Right lung (tissue), 2 donors: ENCODE measurements at regions not wholly inside any gene's neighbourhood (a gene's known extent, or its start where the extent isn't known, plus 50 kb on each side); places are given as distances from the start of the nearest gene placed in this dataset.
"Not testable (repeated sequence)": the region's sequence is repeated elsewhere in the genome, so short reads cannot be mapped to it uniquely, and the experiment has no call there.

ENCODE experiments used
- DNase-seq, 2 donors: peaks; one replicate each; pipeline ENCODE4 v3.0.0-alpha.2; 2013

DNA sequence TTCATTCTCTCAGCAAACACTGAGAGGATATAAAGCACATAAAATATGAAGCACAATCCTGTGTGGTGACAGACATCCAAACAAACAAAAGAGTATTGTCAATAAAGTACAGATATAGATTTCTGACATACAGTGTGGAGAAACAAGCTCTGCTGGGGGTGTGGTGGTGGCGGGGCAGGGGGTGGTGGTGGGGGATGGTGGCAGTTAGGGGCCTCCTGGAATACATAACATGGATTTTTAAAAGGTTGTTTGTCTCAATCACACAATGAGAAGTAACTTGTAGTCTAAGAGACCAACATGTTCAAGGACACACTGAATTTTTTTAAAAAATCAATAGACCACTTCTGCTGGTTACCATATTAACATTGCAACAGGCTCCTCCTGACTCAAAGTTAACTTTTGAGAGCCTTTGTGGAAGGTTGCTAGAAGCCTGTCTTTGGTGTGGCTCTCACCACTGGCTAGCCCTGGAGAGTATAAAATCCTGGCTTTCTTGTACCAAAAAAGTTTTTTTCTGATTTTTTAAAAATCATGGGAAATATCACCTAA, 1197.4 kb downstream of the SUCLG1 start:
- DNase-seq, result no peak

GRCh38 chr2:83253848-83254247, 1205.2 kb downstream of the SUCLG1 start:
- DNase-seq, result no peak

DNA sequence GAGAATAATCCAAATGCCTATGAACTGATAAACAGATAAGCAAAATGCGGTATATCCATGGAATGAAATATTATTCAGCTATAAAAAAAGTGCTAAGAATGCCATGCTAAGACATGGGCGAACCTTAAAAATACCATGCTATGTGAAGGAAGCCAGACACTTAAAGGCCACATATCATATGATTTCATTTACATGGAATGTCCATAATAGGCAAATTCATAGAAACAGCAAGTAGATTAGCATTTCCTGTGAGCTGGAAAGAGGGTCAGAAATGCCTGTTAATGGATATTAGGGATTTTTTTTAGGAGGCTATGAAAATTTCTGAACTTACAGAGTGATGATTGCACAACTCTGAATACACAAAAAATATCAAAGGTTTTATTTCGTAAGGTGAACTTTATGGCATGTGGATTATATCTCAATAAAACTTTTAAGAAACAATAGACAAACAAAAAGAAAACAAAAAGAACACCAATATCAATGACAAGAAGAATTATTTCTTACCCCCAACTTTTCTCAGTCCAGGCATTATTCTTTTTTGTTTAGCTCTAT, 1207.7 kb downstream of the SUCLG1 start:
- DNase-seq, result no peak

DNA sequence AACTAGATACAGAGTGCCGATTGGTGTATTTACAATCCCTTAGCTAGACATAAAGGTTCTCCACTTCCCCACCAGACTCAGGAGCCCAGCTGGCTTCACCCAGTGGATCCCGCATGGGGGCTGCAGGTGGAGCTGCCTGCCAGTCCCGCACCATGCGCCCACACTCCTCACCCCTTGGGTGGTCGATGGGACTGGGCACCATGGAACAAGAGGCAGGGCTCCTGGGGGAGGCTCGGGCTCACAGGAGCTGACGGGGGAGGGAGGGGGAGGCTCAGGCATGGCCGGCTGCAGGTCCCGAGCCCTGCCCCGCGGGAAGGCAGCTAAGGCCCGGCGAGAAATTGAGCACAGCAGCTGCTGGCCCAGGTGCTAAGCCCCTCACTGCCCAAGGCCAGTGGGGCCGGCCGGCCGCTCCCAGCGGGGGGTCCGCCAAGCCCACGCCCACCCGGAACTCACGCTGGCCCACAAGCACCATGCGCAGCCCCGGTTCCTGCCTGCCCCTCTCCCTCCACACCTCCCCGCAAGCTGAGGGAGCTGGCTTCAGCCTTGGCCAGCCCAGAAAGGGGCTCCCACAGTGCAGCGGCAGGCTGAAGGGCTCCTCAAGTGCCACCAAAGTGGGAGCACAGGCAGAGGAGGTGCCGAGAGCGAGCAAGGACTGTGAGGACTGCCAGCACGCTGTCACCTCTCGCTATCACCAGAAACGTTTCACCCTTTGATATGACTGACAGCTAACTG, 1213.1 kb downstream of the SUCLG1 start:
- DNase-seq, result not testable (repeated sequence)

- no peak for DNase-seq
These were observed 1218.5 kb downstream of the SUCLG1 start for GRCh38 chr2:83240611-83241010.

- no peak for DNase-seq
These were observed 1221.0 kb downstream of the SUCLG1 start for GRCh38 chr2:83238111-83238510.

DNA sequence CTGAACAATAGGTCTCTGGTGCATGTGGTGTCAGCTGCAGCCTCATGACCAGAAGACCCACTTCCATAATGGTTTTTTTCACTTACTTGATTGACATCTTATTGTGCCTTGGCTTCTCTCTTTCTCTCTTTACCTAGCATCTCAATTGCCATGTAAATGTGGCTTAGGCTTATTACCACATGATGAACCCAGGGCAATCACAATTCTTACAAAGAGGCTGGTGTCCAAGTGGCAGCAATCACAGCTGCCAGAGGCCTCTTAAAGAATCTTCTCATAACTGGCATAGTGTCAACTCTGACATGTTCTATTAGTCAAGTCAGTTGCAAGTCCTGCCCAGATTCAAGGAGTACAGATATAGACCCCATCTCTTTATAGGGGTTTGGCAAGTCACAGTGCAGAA, 1224.8 kb downstream of the SUCLG1 start:
- DNase-seq, result no peak

DNA sequence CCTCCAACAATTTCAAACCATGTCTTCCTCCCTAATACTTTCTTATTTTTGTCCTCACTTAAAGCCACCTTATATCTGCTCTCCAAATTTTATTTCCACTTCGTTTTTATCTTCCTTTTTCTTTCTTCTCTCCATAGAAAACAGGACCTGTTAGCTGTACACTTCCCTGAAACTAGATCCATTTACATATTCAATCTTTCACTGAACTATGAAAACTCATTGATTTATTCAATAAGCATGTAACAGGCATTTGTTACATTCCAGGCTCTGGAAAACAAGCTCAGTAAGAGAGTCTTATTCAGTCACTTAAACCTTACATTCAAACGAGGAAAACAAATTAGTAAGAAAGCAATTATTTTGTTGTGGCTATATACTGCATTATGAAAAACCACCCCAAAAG, 1225.3 kb downstream of the SUCLG1 start:
- DNase-seq, result no peak

DNA sequence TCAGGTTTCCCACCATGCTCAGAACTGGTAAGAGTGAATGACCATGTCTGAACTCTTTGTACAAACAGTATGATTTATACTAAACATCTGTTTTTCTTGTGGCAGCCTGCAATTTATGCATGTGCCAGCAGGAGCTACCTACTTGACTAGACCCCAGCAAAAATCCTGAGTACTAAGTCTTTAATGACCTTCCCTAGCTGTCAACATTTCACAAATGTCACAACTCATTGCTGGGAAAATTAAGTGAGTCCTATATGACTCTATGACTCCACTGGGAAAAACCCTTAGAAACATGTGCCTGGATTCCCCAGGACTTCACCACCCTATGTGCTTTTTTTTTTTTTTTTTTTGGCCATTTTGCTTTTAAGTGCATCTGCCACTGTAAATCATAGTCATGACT, 1225.8 kb downstream of the SUCLG1 start:
- DNase-seq, result no peak

- no peak for DNase-seq
These were observed 1229.6 kb downstream of the SUCLG1 start for GRCh38 chr2:83229443-83229842.

- peak in 1 of 2 donors; percentile 2 for DNase-seq
These were observed 1234.4 kb downstream of the SUCLG1 start for GRCh38 chr2:83224591-83225200.

DNA sequence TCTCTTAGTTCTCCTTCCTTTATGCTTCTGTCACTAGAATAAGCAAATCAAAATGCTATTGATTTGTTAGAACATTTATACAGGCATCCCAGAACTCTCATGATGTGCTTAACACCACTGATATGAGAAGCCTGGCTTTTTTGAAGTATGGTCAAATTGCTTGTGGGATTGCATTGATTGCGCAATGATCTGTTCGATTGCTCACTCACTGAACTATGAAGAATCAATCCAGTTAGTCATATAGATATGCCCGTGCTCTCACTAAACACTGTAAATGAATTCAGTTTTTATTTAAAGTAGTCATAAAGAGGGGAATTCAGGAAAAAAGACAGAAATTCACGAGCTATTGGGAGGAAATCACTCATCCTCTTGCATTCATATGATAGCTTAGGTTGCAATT, 1237.8 kb downstream of the SUCLG1 start:
- no peak for DNase-seq

- DNase-seq, result no peak
These were observed 1241.2 kb downstream of the SUCLG1 start for GRCh38 chr2:83217854-83218253.

DNA sequence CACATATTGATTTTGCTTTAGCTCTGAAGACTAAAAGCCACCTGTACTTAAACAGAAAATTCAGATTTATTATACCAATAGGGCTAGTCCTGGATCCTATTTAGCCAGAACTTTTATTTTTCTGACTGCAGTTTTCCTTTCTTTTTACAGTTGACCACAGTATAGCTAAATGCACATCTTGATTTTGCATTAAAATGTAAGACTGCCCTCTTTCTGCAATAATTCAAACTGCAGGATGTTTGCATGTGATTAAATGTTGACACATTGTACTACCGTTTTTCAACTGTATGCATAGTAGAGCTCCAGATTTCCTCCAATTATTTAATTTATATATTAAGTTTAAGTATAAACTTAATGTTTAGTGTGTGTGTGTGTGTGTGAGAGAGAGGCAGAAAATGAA, 1262.9 kb downstream of the SUCLG1 start:
- DNase-seq, result peak in 1 of 2 donors; percentile 37

GRCh38 chr2:83191316-83191715, 1267.8 kb downstream of the SUCLG1 start:
- no peak for DNase-seq

DNA sequence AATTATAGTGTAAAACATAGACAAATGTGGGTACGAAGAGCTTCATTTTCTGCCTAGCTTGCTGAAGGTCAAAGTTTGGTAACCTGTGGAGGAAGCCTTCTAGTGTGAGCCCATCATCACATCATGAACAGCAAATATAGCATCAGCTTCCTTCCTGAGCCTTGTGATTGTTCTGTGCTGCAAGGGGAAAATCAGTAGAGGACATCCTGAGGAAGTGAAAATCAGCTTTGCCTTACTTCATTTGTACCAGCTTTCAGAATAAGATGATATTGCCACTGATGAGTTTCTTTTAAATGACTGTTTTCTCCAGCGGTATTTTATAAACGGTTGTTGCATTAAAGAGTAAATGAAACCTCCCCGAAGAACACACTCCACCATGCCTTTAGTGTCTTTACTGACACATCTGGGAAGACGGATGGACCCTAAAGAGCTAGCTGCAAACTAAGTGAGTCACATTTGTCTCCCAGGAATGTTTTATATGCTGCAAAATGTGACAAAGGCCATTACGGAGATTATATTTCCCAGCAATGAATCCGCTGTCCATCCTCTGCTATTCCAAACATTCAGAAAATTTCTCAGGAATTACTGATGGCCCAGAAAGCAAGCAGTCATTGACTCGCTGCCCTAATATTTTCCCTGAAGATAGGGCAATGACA, 1272.8 kb downstream of the SUCLG1 start:
- DNase-seq, result no peak

DNA sequence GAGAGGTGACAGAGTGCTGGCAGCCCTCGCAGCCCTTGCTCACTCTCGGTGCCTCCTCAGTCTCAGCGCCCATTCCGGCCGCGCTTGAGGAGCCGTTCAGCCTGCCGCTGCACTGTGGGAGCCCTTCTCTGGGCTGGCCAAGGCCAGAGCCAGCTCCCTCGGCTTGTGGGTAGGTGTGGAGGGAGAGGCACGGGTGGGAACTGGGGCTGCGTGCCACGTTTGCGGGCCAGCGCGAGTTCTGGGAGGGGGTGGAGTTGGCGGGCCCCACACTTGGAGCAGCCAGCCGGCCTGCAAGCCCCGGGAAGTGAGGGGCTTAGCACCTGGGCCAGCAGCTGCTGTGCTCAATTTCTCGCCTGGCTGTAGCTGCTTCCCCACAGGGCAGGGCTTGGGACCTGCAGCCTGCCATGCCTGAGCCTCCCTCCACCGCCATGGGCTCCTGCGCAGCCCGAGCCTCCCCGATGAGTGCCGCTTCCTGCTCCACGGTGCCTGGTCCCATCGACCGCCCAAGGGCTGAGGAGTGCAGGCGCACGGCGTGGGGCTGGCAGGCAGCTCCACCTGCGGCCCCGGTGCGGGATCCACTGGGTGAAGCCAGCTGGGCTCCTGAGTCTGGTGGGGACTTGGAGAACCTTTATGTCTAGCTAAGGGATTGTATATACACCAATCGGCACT, 1278.1 kb downstream of the SUCLG1 start:
- not testable (repeated sequence) for DNase-seq

- no peak for DNase-seq
These were observed 1282.5 kb downstream of the SUCLG1 start for GRCh38 chr2:83176539-83176938.

DNA sequence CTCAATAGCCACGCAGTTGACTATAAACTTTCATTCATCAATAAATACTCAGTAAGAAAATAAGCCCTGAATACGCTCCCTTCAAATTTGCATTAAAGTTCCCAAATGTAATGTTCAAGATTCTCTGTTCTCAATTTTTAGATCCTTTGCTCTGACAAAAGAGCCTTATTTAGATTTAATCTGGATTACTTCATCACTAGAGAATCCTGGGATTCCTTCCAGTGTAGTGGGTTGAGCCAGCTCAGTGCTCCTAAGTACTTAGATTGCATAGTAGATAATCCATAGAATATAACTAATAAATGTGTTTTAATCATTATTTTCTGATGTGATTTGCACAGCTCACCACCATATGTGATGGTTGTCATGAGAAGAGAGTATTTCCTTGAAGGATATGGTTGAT, 1286.2 kb downstream of the SUCLG1 start:
- DNase-seq, result no peak

DNA sequence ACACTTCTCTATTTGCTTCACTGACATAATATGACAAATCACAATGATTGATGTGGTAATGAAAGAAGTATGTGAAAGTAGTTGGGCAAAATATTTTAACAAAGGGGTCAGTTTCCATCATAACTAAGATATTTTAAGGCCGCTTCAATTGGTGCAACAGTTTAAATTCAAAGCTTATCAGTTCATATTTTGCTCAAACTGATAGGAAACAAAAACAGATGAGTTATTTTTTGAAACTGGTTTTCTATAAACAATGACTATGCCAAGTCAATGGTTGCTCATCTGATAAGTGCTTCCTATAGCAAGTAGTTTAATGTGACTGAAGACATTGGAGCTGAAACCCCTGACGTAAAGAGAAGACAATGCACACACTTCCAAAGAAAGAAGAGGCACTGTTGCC, 1290.7 kb downstream of the SUCLG1 start:
- no peak for DNase-seq

- no peak for DNase-seq
These were observed 1296.7 kb downstream of the SUCLG1 start for GRCh38 chr2:83162421-83162820.

DNA sequence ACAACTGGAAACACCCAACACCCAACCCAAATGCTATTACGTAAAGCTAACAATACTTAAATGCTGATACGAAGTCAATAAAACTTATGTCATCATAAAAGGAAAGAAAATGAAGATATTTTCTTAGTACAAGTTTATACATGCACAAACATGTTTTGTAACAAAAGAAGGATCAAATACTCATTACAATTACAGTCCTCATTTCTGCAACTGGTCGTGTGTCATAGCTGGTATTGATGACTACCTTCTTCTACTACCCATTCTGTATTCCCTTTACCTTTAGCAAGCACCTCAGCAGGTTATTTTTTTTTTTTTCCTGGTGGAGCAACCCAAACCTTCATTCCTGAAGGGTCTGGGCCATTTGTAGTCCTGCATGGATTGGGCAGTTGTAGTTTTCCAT, 1298.5 kb downstream of the SUCLG1 start:
- DNase-seq, result no peak
